CD4-positive, alpha-beta T cell treated with Interferon gamma for 1 hour (primary cell): ENCODE measurements at regions not wholly inside any gene's neighbourhood (a gene's known extent, or its start where the extent isn't known, plus 50 kb on each side); places are given as distances from the start of the nearest gene placed in this dataset.
"Not testable (repeated sequence)": the region's sequence is repeated elsewhere in the genome, so short reads cannot be mapped to it uniquely, and the experiment has no call there.

Experiments
- DNase-seq: peaks from one replicate; pipeline ENCODE4 v3.0.0-alpha.2; 2020

DNA sequence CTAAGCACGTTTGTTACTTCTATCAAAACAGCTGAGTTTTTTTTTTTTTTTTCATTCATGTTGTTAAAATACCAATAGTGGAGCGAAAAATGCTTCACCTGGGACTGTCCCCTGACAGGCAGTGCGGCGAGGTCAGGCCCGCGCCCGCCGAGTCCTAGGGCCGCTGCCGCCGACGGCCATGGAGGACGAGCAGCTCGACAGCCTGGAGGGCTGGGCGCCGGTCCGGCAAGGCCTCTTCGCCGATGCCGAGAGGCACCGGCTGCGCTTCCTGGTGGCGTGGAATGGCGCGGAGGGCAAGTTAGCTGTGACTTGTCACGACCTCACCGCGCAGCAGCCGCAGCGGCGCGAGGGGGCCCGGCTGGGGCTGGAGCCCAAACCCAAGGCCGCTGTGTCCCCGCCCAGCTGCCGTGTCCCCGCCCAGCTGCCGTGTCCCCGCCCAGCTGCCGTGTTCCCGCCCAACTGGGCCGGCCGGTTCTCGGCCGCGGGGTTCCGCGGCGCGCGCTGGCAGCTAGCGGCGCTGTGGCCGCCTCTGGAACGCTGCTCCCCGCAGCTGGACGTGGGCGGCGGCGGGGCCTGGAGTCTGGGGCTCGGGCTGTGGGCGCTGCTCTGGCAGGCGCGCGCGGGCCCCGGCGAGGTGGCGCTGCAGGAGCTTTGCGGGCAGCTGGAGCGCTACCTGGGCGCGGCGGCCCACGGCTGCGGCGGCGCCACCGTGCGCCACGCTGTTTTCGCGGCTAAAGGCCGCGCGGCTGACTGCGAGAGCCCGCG, 56.7 kb upstream of the GOLGA8R start:
- peak; percentile 65 for DNase-seq

DNA sequence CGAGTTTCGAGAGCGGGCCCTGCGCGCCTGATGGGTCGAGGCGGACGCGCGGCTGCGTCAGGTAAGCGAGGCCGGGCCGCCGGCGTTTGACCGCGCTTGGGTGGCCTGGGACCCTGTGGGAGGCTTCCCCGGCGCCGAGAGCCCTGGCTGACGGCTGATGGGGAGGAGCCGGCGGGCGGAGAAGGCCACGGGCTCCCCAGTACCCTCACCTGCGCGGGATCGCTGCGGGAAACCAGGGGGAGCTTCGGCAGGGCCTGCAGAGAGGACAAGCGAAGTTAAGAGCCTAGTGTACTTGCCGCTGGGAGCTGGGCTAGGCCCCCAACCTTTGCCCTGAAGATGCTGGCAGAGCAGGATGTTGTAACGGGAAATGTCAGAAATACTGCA, 57.3 kb upstream of the GOLGA8R start:
- DNase-seq: not testable (repeated sequence)

DNA sequence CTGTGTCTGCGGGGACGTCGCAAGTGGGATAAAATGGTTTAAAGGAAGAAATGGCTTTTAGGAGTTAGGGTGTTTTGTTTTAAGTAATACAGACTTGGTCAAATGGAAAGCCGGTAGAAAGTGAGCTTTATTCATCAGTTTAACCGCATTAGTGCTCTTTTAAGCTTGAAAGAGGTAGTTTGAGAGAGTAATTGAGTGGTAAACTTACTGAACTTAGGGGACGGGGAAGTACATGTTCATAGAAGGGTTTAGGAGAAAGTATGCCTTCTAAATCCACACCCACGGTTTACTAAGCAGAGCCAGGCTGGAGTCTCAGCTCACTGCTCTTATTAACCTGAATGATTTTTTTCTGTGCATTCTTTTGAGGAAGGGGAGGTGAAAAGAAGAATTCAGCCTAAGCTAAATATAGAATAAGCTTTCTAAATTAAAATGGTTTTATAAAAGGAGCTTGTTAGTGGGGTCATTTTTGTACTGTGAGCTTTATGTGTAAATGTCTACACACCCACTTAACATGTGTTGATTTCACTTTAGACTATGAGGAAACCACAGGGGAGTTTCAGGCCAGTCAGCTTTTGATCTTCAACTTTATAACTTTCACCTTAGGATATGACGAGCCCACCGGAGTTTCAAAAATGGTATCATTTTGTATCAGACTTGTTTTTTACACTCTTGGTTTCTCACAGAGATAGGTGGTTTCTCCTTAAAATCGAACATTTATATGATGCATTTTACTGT, 57.9 kb upstream of the GOLGA8R start:
- DNase-seq: not testable (repeated sequence)

DNA sequence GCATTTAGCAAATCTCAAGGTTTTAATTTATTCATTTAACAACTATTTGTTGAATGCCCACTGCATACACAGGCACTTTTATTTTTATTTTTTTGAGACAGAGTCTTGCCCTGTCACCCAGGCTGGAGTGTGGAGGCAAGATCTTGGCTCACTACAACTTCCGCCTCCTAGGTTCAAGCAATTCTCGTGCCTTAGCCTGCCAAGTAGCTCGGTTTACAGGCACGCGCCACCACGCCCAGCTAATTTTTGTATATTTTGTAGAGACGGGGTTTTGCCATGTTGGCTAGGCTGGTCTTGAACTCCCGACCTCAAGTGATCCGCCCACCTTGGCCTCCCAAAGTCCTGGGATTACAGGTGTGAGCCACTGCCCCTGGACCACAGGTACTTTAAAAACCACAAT, 67.0 kb upstream of the GOLGA8Q start:
- DNase-seq: not testable (repeated sequence)

DNA sequence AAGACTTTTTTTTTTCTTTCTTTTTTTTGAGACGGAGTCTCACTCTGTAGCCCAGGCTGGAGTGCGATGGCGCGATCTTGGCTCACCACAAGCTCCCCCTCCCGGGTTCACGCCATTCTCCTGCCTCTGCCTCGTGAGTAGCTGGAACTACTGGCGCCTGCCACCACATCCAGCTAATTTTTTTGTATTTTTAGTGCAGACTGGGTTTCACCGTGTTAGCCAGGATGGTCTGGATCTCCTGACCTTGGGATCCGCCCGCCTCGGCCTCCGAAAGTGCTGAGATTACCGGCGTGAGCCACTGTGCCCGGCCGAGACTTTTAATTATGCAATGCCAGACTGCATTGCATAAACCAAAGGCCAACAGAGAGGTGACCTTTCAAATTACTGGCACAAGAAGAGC, 62.6 kb upstream of the GOLGA8Q start:
- DNase-seq: not testable (repeated sequence)

DNA sequence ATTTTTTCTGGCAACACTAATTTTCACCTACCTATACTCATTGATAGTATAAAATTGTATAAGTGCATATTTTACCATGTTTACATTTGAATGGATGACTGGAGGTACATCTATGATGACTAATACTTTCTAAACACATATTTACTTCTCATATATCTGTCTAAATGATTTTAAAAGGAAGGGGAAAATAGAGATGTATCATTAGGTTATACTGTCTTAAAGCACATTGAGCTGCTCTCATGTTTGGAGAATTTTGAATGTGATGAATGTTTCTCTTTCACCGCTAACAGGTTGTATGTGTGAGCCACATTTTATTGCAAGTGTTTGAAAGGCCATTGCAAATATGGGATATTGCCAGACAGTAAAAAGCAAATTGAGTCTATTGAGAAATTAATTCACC, 61.5 kb upstream of the GOLGA8Q start:
- DNase-seq: not testable (repeated sequence)

DNA sequence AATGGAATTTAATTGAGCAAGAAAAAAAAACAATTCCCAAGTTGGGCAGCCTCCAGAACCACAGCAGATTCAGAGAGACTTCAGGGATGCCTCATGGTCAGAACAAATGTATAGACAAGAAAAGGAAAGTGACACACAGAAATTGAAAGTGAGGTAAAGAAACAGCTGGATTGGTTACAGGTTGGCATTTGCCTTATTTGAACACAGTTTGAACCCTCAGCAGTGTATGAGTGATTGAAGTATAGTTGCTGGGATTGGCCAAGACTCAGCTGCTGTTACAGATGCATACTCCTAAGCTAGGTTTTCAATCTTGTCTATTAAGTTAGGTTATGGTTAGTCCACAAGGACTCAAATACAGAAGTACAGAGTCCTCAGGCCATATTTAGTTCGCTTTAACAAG, 57.9 kb upstream of the GOLGA8Q start:
- DNase-seq: not testable (repeated sequence)

DNA sequence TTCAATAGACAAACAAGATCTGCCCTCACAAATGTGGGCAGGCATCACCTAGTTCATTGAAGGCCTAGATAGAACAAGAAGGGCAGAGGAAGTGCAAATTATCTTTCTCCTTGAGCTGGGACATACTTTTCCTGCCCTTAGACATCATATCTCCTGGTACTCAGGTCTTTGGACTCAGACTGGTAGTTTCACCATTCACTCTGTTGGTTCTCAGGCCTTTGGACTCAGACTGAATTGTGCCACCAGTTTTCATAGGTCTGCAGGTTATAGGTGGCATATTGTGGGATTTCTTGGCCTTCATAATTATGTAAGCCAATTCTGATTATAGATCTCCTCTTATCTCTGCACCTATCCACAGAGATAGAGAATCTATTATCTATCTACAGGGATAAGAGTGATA, 54.6 kb upstream of the GOLGA8Q start:
- not testable (repeated sequence) for DNase-seq

DNA sequence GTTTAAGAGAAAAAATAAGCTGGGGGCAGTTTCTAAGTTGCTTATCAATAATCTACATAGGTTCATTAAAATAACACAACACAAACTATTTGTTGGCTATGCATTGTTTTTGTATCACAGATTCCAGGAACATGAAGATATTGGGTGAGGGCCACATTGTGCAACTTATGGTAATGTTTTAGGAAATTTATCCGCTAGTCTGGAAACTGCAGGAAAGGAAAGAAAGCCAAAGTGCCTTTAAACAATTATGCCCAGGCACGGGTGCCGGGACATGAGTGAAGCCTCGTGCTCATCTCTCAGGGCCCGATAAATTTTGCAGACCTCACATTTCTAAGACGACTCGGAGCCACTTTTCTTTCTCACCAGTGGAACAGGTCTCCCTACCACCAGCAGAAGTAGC, 52.6 kb upstream of the GOLGA8Q start:
- not testable (repeated sequence) for DNase-seq

DNA sequence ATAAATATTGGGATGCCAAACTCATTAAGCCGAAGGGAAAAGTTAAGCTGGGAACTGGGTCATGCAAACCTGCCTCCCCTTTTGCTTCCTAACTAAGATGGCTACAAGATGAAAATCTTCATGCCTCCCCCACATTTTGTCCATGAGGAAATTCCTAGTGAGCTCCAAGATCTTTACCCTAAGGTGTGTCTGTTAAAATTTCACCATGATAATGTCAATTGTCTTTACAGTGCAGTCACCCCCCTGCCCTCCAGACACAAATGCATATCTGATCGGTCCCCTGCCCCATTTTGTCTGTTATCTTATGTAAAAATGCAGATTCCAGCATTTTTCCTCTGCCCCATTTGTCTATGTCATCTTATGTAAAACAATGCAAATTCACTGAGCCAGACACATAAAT, 51.3 kb upstream of the GOLGA8Q start:
- not testable (repeated sequence) for DNase-seq
